Progenitor cell of endocrine pancreas (in vitro differentiated cells): ENCODE measurements at regions not wholly inside any gene's neighbourhood (a gene's known extent, or its start where the extent isn't known, plus 50 kb on each side); places are given as distances from the start of the nearest gene placed in this dataset.

Experiments used
- DNase-seq: peaks from one replicate; pipeline ENCODE4 v3.0.0; 2021; ENCODE audit warnings: low spot score; ENCODE audit not compliant: unreplicated experiment
- H3K27ac Mint-ChIP-seq: 2 replicates; pipeline ENCODE4 v1.8.0; 2021; ENCODE audit warnings: mild to moderate bottlenecking, moderate library complexity, mixed read lengths
- H3K27me3 Mint-ChIP-seq: 2 replicates; pipeline ENCODE4 v1.8.0; 2021; ENCODE audit warnings: mixed read lengths
- H3K36me3 Mint-ChIP-seq: 2 replicates; pipeline ENCODE4 v1.8.0; 2022; ENCODE audit warnings: mixed read lengths; ENCODE audit not compliant: insufficient read depth
- H3K4me1 Mint-ChIP-seq: 2 replicates; pipeline ENCODE4 v1.8.0; 2021; ENCODE audit warnings: low read depth, mixed read lengths
- H3K4me3 Mint-ChIP-seq: 2 replicates; pipeline ENCODE4 v1.8.0; 2021; ENCODE audit warnings: low read depth, mild to moderate bottlenecking, moderate library complexity, mixed read lengths
- H3K9me3 Mint-ChIP-seq: 2 replicates; pipeline ENCODE4 v1.8.0; 2021; ENCODE audit warnings: low read depth, mixed read lengths
- CTCF ChIP-seq: fragments of 200-600 bp; sonication (generic); IDR thresholded peaks from one replicate; pipeline ENCODE4 v1.5.0; 2021; ENCODE audit warnings: antibody characterized with exemption, mild to moderate bottlenecking; ENCODE audit not compliant: unreplicated experiment

DNA sequence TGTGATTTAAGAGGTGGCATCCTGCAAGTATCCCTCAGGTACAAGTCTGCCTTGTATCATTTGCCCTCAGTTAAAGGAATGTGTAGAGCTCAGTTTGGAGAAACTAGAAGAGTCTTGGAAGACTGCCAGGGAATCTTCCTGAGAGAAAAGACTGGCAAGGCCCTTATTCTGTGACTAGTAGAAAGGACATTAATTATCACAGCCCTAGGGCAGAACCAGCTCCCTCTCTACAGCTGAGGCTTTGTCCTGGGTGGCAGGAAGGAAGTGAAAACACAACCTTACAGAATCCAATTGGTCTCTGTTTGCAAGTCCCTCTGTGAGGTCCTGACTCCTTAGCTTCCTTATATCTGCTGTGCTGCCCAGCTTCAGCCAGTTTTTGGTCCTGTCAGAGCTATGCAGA lies 385.9 kb upstream of the CYRIA start:
- no peak overlapping the region for H3K27ac Mint-ChIP-seq
- H3K4me3 Mint-ChIP-seq: no peak overlapping the region
- no peaks in the 10 kb centered on the region for H3K36me3 Mint-ChIP-seq
- no peaks in the 10 kb centered on the region for H3K4me1 Mint-ChIP-seq
- no peak for TF ChIP-seq CTCF
- no peaks in the 10 kb centered on the region for H3K9me3 Mint-ChIP-seq
- DNase-seq: no peak
- peaks cover 1% of the 10 kb centered on the region for H3K27me3 Mint-ChIP-seq

- Mint-ChIP-seq H3K9me3 (no peaks in the 10 kb centered on the region), H3K27ac (no peak overlapping the region), H3K4me3 (no peak overlapping the region), H3K36me3 (no peaks in the 10 kb centered on the region), H3K27me3 (no peaks in the 10 kb centered on the region), H3K4me1 (peaks cover 4% of the 10 kb centered on the region)
- DNase-seq: no peak
- TF ChIP-seq CTCF: no peak
These were observed 377.5 kb upstream of the CYRIA start for GRCh38 chr2:17043173-17043572.

GRCh38 chr2:17036361-17036760 lies 370.7 kb upstream of the CYRIA start:
- Mint-ChIP-seq H3K27me3 (no peaks in the 10 kb centered on the region), H3K4me3 (no peak overlapping the region), H3K36me3 (no peaks in the 10 kb centered on the region), H3K9me3 (peaks cover 5% of the 10 kb centered on the region), H3K27ac (no peak overlapping the region), H3K4me1 (peaks cover 8% of the 10 kb centered on the region)
- no peak for TF ChIP-seq CTCF
- no peak for DNase-seq

GRCh38 chr2:17035010-17035409 lies 369.4 kb upstream of the CYRIA start:
- Mint-ChIP-seq H3K27ac (no peak overlapping the region), H3K9me3 (peaks cover 5% of the 10 kb centered on the region), H3K27me3 (no peaks in the 10 kb centered on the region), H3K4me3 (no peak overlapping the region), H3K36me3 (no peaks in the 10 kb centered on the region), H3K4me1 (peaks cover 10% of the 10 kb centered on the region)
- no peak for DNase-seq
- no peak for TF ChIP-seq CTCF

GRCh38 chr2:17030047-17030446 lies 364.4 kb upstream of the CYRIA start:
- no peaks in the 10 kb centered on the region for H3K36me3 Mint-ChIP-seq
- DNase-seq: no peak
- no peak for TF ChIP-seq CTCF
- H3K27me3 Mint-ChIP-seq: no peaks in the 10 kb centered on the region
- H3K4me3 Mint-ChIP-seq: no peak overlapping the region
- peaks cover 5% of the 10 kb centered on the region for H3K9me3 Mint-ChIP-seq
- H3K27ac Mint-ChIP-seq: no peak overlapping the region
- peaks cover 13% of the 10 kb centered on the region for H3K4me1 Mint-ChIP-seq
